ENCODE measurements at regions not wholly inside any gene's neighbourhood (a gene's known extent, or its start where the extent isn't known, plus 50 kb on each side); places are given as distances from the start of the nearest gene placed in this dataset.

- no peaks in the 10 kb centered on the region for H3F3A ChIP-seq (ENCODE audit: low read depth)
- no peak overlapping the region for H3K9ac ChIP-seq (ENCODE audit: low read depth, low read length, poor library complexity, severe bottlenecking)
- no peaks in the 10 kb centered on the region for H3K4me1 ChIP-seq (ENCODE audit: insufficient read depth, low read length, poor library complexity, severe bottlenecking)
- no peak overlapping the region for H3K4me3 ChIP-seq (ENCODE audit: low read length, poor library complexity, severe bottlenecking)
- H3K27me3 ChIP-seq (ENCODE audit: insufficient read depth, low read length, poor library complexity, severe bottlenecking), result no peaks in the 10 kb centered on the region
- no peak for TF ChIP-seq CTCF (conservative IDR thresholded peaks at IDR 0.05; ENCODE audit: low read length)
- TF ChIP-seq EZH2phosphoT487 (IDR thresholded peaks at IDR 0.05; ENCODE audit: borderline replicate concordance), result no peak
- no peak overlapping the region for H3K4me2 ChIP-seq (ENCODE audit: low read depth, low read length, poor library complexity, severe bottlenecking)
- no peak overlapping the region for H2AFZ ChIP-seq (ENCODE audit: low read length)
- no peaks in the 10 kb centered on the region for H3K36me3 ChIP-seq (ENCODE audit: insufficient read depth, low read length)
- no peaks in the 10 kb centered on the region for H3K9me2 ChIP-seq (replicated peaks; ENCODE audit: low read depth, low read length)
- H3K9me3 ChIP-seq (ENCODE audit: insufficient read depth, low read depth, low read length), result peaks cover 2% of the 10 kb centered on the region; the same call in 1 of the 2 replicates
- no peaks in the 10 kb centered on the region for H4K20me1 ChIP-seq (ENCODE audit: insufficient read depth, low read length, poor library complexity, severe bottlenecking)
- H3K79me2 ChIP-seq (ENCODE audit: insufficient read depth, low read length), result no peaks in the 10 kb centered on the region
Measured at GRCh38 chr13:34358811-34359513, 541.0 kb downstream of the RFC3 start.

GRCh38 chr13:34360702-34361101 lies 542.8 kb downstream of the RFC3 start:
- H3K9me3 ChIP-seq (ENCODE audit: insufficient read depth, low read depth, low read length), result peaks cover 2% of the 10 kb centered on the region; the same call in 1 of the 2 replicates
- H3K36me3 ChIP-seq (ENCODE audit: insufficient read depth, low read length), result no peaks in the 10 kb centered on the region
- no peaks in the 10 kb centered on the region for H3F3A ChIP-seq (ENCODE audit: low read depth)
- H3K27me3 ChIP-seq (ENCODE audit: insufficient read depth, low read length, poor library complexity, severe bottlenecking), result no peaks in the 10 kb centered on the region
- no peak overlapping the region for H3K4me2 ChIP-seq (ENCODE audit: low read depth, low read length, poor library complexity, severe bottlenecking)
- no peak overlapping the region for H2AFZ ChIP-seq (ENCODE audit: low read length)
- H4K20me1 ChIP-seq (ENCODE audit: insufficient read depth, low read length, poor library complexity, severe bottlenecking), result no peaks in the 10 kb centered on the region
- H3K4me1 ChIP-seq (ENCODE audit: insufficient read depth, low read length, poor library complexity, severe bottlenecking), result no peaks in the 10 kb centered on the region
- H3K79me2 ChIP-seq (ENCODE audit: insufficient read depth, low read length), result no peaks in the 10 kb centered on the region
- no peak overlapping the region for H3K9ac ChIP-seq (ENCODE audit: low read depth, low read length, poor library complexity, severe bottlenecking)
- no peak overlapping the region for H3K4me3 ChIP-seq (ENCODE audit: low read length, poor library complexity, severe bottlenecking)
- H3K9me2 ChIP-seq (replicated peaks; ENCODE audit: low read depth, low read length), result no peaks in the 10 kb centered on the region
- TF ChIP-seq EZH2phosphoT487 (IDR thresholded peaks at IDR 0.05; ENCODE audit: borderline replicate concordance), result no peak
- no peak for TF ChIP-seq CTCF (conservative IDR thresholded peaks at IDR 0.05; ENCODE audit: low read length)

GRCh38 chr13:34361560-34361959 lies 543.6 kb downstream of the RFC3 start:
- Histone ChIP-seq H3K4me2 (ENCODE audit: low read depth, low read length, poor library complexity, severe bottlenecking) (no peak overlapping the region), H3K27me3 (ENCODE audit: insufficient read depth, low read length, poor library complexity, severe bottlenecking) (no peaks in the 10 kb centered on the region)

More at GRCh38 chr13:34361560-34361959, 543.6 kb downstream of the RFC3 start:
- Histone ChIP-seq H4K20me1 (ENCODE audit: insufficient read depth, low read length, poor library complexity, severe bottlenecking) (no peaks in the 10 kb centered on the region), H2AFZ (ENCODE audit: low read length) (no peak overlapping the region), H3K4me1 (ENCODE audit: insufficient read depth, low read length, poor library complexity, severe bottlenecking) (no peaks in the 10 kb centered on the region), H3K36me3 (ENCODE audit: insufficient read depth, low read length) (no peaks in the 10 kb centered on the region), H3K9me2 (replicated peaks; ENCODE audit: low read depth, low read length) (no peaks in the 10 kb centered on the region), H3K9me3 (ENCODE audit: insufficient read depth, low read depth, low read length) (no peaks in the 10 kb centered on the region; the same call in 1 of the 2 replicates), H3K79me2 (ENCODE audit: insufficient read depth, low read length) (no peaks in the 10 kb centered on the region), H3K4me3 (ENCODE audit: low read length, poor library complexity, severe bottlenecking) (no peak overlapping the region), H3F3A (ENCODE audit: low read depth) (no peaks in the 10 kb centered on the region), H3K9ac (ENCODE audit: low read depth, low read length, poor library complexity, severe bottlenecking) (no peak overlapping the region)
- TF ChIP-seq CTCF (conservative IDR thresholded peaks at IDR 0.05; ENCODE audit: low read length) (no peak), EZH2phosphoT487 (IDR thresholded peaks at IDR 0.05; ENCODE audit: borderline replicate concordance) (no peak)
